ENCODE measurements at regions not wholly inside any gene's neighbourhood (a gene's known extent, or its start where the extent isn't known, plus 50 kb on each side); places are given as distances from the start of the nearest gene placed in this dataset.

GRCh38 chr16:77589071-77589765 lies 133.1 kb upstream of the NUDT7 start:
- no peaks in the 10 kb centered on the region for H3K9me3 ChIP-seq (ENCODE audit: control insufficient read depth in 2 of 2, low read length in 2 of 2)
- no peaks in the 10 kb centered on the region for H3K4me1 ChIP-seq (ENCODE audit: control insufficient read depth in 2 of 2, insufficient read depth in 2 of 2, low read length in 2 of 2)
- H3K27me3 ChIP-seq (ENCODE audit: control insufficient read depth in 2 of 2, insufficient read depth in 2 of 2, low read length in 2 of 2): no peaks in the 10 kb centered on the region
- H3K27ac ChIP-seq (ENCODE audit: low read depth in 2 of 2, low read length in 2 of 2): no peak overlapping the region
- H3K9ac ChIP-seq (ENCODE audit: low read depth in 1 of 2, low read length in 2 of 2): no peak overlapping the region
- H3K4me3 ChIP-seq (ENCODE audit: low read length in 2 of 2): no peak overlapping the region
- H3K36me3 ChIP-seq (ENCODE audit: control insufficient read depth in 2 of 2, insufficient read depth in 2 of 2, low read length in 2 of 2): no peaks in the 10 kb centered on the region

GRCh38 chr16:77590707-77591106 lies 131.6 kb upstream of the NUDT7 start:
- Histone ChIP-seq H3K9ac (ENCODE audit: low read depth in 1 of 2, low read length in 2 of 2) (no peak overlapping the region), H3K27ac (ENCODE audit: low read depth in 2 of 2, low read length in 2 of 2) (no peak overlapping the region), H3K4me1 (ENCODE audit: control insufficient read depth in 2 of 2, insufficient read depth in 2 of 2, low read length in 2 of 2) (no peaks in the 10 kb centered on the region), H3K36me3 (ENCODE audit: control insufficient read depth in 2 of 2, insufficient read depth in 2 of 2, low read length in 2 of 2) (no peaks in the 10 kb centered on the region), H3K9me3 (ENCODE audit: control insufficient read depth in 2 of 2, low read length in 2 of 2) (no peaks in the 10 kb centered on the region), H3K4me3 (ENCODE audit: low read length in 2 of 2) (no peak overlapping the region), H3K27me3 (ENCODE audit: control insufficient read depth in 2 of 2, insufficient read depth in 2 of 2, low read length in 2 of 2) (no peaks in the 10 kb centered on the region)

- Histone ChIP-seq H3K9me3 (ENCODE audit: control insufficient read depth in 2 of 2, low read length in 2 of 2) (no peaks in the 10 kb centered on the region), H3K9ac (ENCODE audit: low read depth in 1 of 2, low read length in 2 of 2) (no peak overlapping the region)
These were observed 131.0 kb upstream of the NUDT7 start for GRCh38 chr16:77591347-77591746.

GRCh38 chr16:77592021-77592420 lies 130.3 kb upstream of the NUDT7 start:
- no peak overlapping the region for H3K27ac ChIP-seq (ENCODE audit: low read depth in 2 of 2, low read length in 2 of 2)
- no peaks in the 10 kb centered on the region for H3K27me3 ChIP-seq (ENCODE audit: control insufficient read depth in 2 of 2, insufficient read depth in 2 of 2, low read length in 2 of 2)
- no peaks in the 10 kb centered on the region for H3K36me3 ChIP-seq (ENCODE audit: control insufficient read depth in 2 of 2, insufficient read depth in 2 of 2, low read length in 2 of 2)
- H3K9ac ChIP-seq (ENCODE audit: low read depth in 1 of 2, low read length in 2 of 2): no peak overlapping the region
- no peaks in the 10 kb centered on the region for H3K9me3 ChIP-seq (ENCODE audit: control insufficient read depth in 2 of 2, low read length in 2 of 2)
- H3K4me1 ChIP-seq (ENCODE audit: control insufficient read depth in 2 of 2, insufficient read depth in 2 of 2, low read length in 2 of 2): no peaks in the 10 kb centered on the region
- no peak overlapping the region for H3K4me3 ChIP-seq (ENCODE audit: low read length in 2 of 2)

More at GRCh38 chr16:77591347-77591746, 131.0 kb upstream of the NUDT7 start:
- Histone ChIP-seq H3K4me3 (ENCODE audit: low read length in 2 of 2) (no peak overlapping the region), H3K27me3 (ENCODE audit: control insufficient read depth in 2 of 2, insufficient read depth in 2 of 2, low read length in 2 of 2) (no peaks in the 10 kb centered on the region), H3K27ac (ENCODE audit: low read depth in 2 of 2, low read length in 2 of 2) (no peak overlapping the region), H3K36me3 (ENCODE audit: control insufficient read depth in 2 of 2, insufficient read depth in 2 of 2, low read length in 2 of 2) (no peaks in the 10 kb centered on the region), H3K4me1 (ENCODE audit: control insufficient read depth in 2 of 2, insufficient read depth in 2 of 2, low read length in 2 of 2) (no peaks in the 10 kb centered on the region)

GRCh38 chr16:77594057-77594456 lies 128.3 kb upstream of the NUDT7 start:
- H3K9ac ChIP-seq (ENCODE audit: low read depth in 1 of 2, low read length in 2 of 2): no peak overlapping the region
- no peaks in the 10 kb centered on the region for H3K9me3 ChIP-seq (ENCODE audit: control insufficient read depth in 2 of 2, low read length in 2 of 2)
- H3K27me3 ChIP-seq (ENCODE audit: control insufficient read depth in 2 of 2, insufficient read depth in 2 of 2, low read length in 2 of 2): no peaks in the 10 kb centered on the region
- no peak overlapping the region for H3K27ac ChIP-seq (ENCODE audit: low read depth in 2 of 2, low read length in 2 of 2)
- no peak overlapping the region for H3K4me3 ChIP-seq (ENCODE audit: low read length in 2 of 2)
- H3K4me1 ChIP-seq (ENCODE audit: control insufficient read depth in 2 of 2, insufficient read depth in 2 of 2, low read length in 2 of 2): no peaks in the 10 kb centered on the region
- no peaks in the 10 kb centered on the region for H3K36me3 ChIP-seq (ENCODE audit: control insufficient read depth in 2 of 2, insufficient read depth in 2 of 2, low read length in 2 of 2)

- no peaks in the 10 kb centered on the region for H3K9me3 ChIP-seq (ENCODE audit: control insufficient read depth in 2 of 2, low read length in 2 of 2)
- no peaks in the 10 kb centered on the region for H3K4me1 ChIP-seq (ENCODE audit: control insufficient read depth in 2 of 2, insufficient read depth in 2 of 2, low read length in 2 of 2)
- H3K9ac ChIP-seq (ENCODE audit: low read depth in 1 of 2, low read length in 2 of 2): no peak overlapping the region
- no peaks in the 10 kb centered on the region for H3K27me3 ChIP-seq (ENCODE audit: control insufficient read depth in 2 of 2, insufficient read depth in 2 of 2, low read length in 2 of 2)
- H3K4me3 ChIP-seq (ENCODE audit: low read length in 2 of 2): no peak overlapping the region
- no peaks in the 10 kb centered on the region for H3K36me3 ChIP-seq (ENCODE audit: control insufficient read depth in 2 of 2, insufficient read depth in 2 of 2, low read length in 2 of 2)
- H3K27ac ChIP-seq (ENCODE audit: low read depth in 2 of 2, low read length in 2 of 2): no peak overlapping the region
These were observed 127.3 kb upstream of the NUDT7 start for GRCh38 chr16:77594799-77595596.

GRCh38 chr16:77596261-77596660 lies 126.1 kb upstream of the NUDT7 start:
- Histone ChIP-seq H3K4me3 (ENCODE audit: low read length in 2 of 2) (no peak overlapping the region), H3K27me3 (ENCODE audit: control insufficient read depth in 2 of 2, insufficient read depth in 2 of 2, low read length in 2 of 2) (no peaks in the 10 kb centered on the region), H3K9me3 (ENCODE audit: control insufficient read depth in 2 of 2, low read length in 2 of 2) (no peaks in the 10 kb centered on the region), H3K27ac (ENCODE audit: low read depth in 2 of 2, low read length in 2 of 2) (no peak overlapping the region), H3K4me1 (ENCODE audit: control insufficient read depth in 2 of 2, insufficient read depth in 2 of 2, low read length in 2 of 2) (no peaks in the 10 kb centered on the region), H3K9ac (ENCODE audit: low read depth in 1 of 2, low read length in 2 of 2) (no peak overlapping the region), H3K36me3 (ENCODE audit: control insufficient read depth in 2 of 2, insufficient read depth in 2 of 2, low read length in 2 of 2) (no peaks in the 10 kb centered on the region)

- peaks cover 0 to 3% of the 10 kb centered on the region in 2 donors for H3K27me3 ChIP-seq (ENCODE audit: control insufficient read depth in 2 of 2, insufficient read depth in 2 of 2, low read length in 2 of 2)
- no peak overlapping the region for H3K4me3 ChIP-seq (ENCODE audit: low read length in 2 of 2)
- H3K9ac ChIP-seq (ENCODE audit: low read depth in 1 of 2, low read length in 2 of 2): no peak overlapping the region
- H3K27ac ChIP-seq (ENCODE audit: low read depth in 2 of 2, low read length in 2 of 2): no peak overlapping the region
- no peaks in the 10 kb centered on the region for H3K9me3 ChIP-seq (ENCODE audit: control insufficient read depth in 2 of 2, low read length in 2 of 2)
- H3K4me1 ChIP-seq (ENCODE audit: control insufficient read depth in 2 of 2, insufficient read depth in 2 of 2, low read length in 2 of 2): no peaks in the 10 kb centered on the region
- H3K36me3 ChIP-seq (ENCODE audit: control insufficient read depth in 2 of 2, insufficient read depth in 2 of 2, low read length in 2 of 2): no peaks in the 10 kb centered on the region
These were observed 122.4 kb upstream of the NUDT7 start for GRCh38 chr16:77599793-77600415.

GRCh38 chr16:77600555-77600954 lies 121.8 kb upstream of the NUDT7 start:
- Histone ChIP-seq H3K4me3 (ENCODE audit: low read length in 2 of 2) (no peak overlapping the region), H3K27me3 (ENCODE audit: control insufficient read depth in 2 of 2, insufficient read depth in 2 of 2, low read length in 2 of 2) (peaks cover 0 to 3% of the 10 kb centered on the region in 2 donors), H3K36me3 (ENCODE audit: control insufficient read depth in 2 of 2, insufficient read depth in 2 of 2, low read length in 2 of 2) (no peaks in the 10 kb centered on the region), H3K9me3 (ENCODE audit: control insufficient read depth in 2 of 2, low read length in 2 of 2) (no peaks in the 10 kb centered on the region), H3K4me1 (ENCODE audit: control insufficient read depth in 2 of 2, insufficient read depth in 2 of 2, low read length in 2 of 2) (no peaks in the 10 kb centered on the region), H3K27ac (ENCODE audit: low read depth in 2 of 2, low read length in 2 of 2) (no peak overlapping the region), H3K9ac (ENCODE audit: low read depth in 1 of 2, low read length in 2 of 2) (no peak overlapping the region)

- no peak overlapping the region for H3K27ac ChIP-seq (ENCODE audit: low read depth in 2 of 2, low read length in 2 of 2)
- no peak overlapping the region for H3K4me3 ChIP-seq (ENCODE audit: low read length in 2 of 2)
- H3K9ac ChIP-seq (ENCODE audit: low read depth in 1 of 2, low read length in 2 of 2): no peak overlapping the region
- no peaks in the 10 kb centered on the region for H3K9me3 ChIP-seq (ENCODE audit: control insufficient read depth in 2 of 2, low read length in 2 of 2)
- peaks cover 0 to 3% of the 10 kb centered on the region in 2 donors for H3K27me3 ChIP-seq (ENCODE audit: control insufficient read depth in 2 of 2, insufficient read depth in 2 of 2, low read length in 2 of 2)
- no peaks in the 10 kb centered on the region for H3K36me3 ChIP-seq (ENCODE audit: control insufficient read depth in 2 of 2, insufficient read depth in 2 of 2, low read length in 2 of 2)
- no peaks in the 10 kb centered on the region for H3K4me1 ChIP-seq (ENCODE audit: control insufficient read depth in 2 of 2, insufficient read depth in 2 of 2, low read length in 2 of 2)
These were observed 118.7 kb upstream of the NUDT7 start for GRCh38 chr16:77603656-77604055.
